ENCODE measurements at regions not wholly inside any gene's neighbourhood (a gene's known extent, or its start where the extent isn't known, plus 50 kb on each side); places are given as distances from the start of the nearest gene placed in this dataset.

DNA sequence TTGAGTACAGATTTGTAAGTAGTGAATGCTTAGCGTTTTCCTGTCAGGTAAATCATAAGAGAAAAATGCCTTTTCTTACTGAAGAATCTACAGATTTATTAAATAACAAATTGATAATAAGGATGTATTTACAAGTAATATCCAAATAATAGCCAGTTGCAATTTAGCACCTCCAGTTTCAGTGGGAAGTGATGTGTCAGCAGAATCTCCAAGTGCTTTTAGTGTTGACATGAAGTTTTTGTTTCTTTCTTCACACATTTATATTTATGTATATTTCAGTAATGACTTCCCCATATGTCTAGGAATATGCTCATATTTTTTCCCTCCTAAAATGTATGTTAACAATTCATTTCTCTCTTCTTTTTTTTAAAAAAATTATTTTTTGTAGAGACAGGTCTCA is 229.9 kb upstream of the GRIN3A start:
- Histone ChIP-seq H3K4me1 (ENCODE audit: low read length) (no peaks in the 10 kb centered on the region), H3K27me3 (replicated peaks; ENCODE audit: insufficient read depth, low read length) (no peaks in the 10 kb centered on the region), H3K4me3 (ENCODE audit: low read length) (no peak overlapping the region), H3K9me3 (replicated peaks; ENCODE audit: insufficient read depth, low read length) (no peaks in the 10 kb centered on the region), H4K20me1 (ENCODE audit: insufficient read depth, low read length) (no peaks in the 10 kb centered on the region), H3K79me2 (ENCODE audit: low read length) (no peaks in the 10 kb centered on the region), H3K4me2 (ENCODE audit: low read depth, low read length) (no peak overlapping the region), H2AFZ (ENCODE audit: low read length) (no peak overlapping the region), H3K27ac (ENCODE audit: low read length) (no peak overlapping the region), H3K36me3 (replicated peaks; ENCODE audit: insufficient read depth, low read length) (no peaks in the 10 kb centered on the region; the same call in 1 of the 2 replicates), H3K9me2 (replicated peaks; ENCODE audit: insufficient read depth, low read length) (no peaks in the 10 kb centered on the region), H3K9ac (ENCODE audit: low read length) (no peak overlapping the region), H3F3A (ENCODE audit: insufficient read depth, low read length) (no peaks in the 10 kb centered on the region)
- no peak for DNase-seq
- TF ChIP-seq EZH2phosphoT487 (IDR thresholded peaks at IDR 0.05; ENCODE audit: low read length) (no peak), EZH2 (optimal IDR thresholded peaks at IDR 0.05; ENCODE audit: low read depth, low read length) (no peak)
- TF ChIP-seq, protein P1, sequence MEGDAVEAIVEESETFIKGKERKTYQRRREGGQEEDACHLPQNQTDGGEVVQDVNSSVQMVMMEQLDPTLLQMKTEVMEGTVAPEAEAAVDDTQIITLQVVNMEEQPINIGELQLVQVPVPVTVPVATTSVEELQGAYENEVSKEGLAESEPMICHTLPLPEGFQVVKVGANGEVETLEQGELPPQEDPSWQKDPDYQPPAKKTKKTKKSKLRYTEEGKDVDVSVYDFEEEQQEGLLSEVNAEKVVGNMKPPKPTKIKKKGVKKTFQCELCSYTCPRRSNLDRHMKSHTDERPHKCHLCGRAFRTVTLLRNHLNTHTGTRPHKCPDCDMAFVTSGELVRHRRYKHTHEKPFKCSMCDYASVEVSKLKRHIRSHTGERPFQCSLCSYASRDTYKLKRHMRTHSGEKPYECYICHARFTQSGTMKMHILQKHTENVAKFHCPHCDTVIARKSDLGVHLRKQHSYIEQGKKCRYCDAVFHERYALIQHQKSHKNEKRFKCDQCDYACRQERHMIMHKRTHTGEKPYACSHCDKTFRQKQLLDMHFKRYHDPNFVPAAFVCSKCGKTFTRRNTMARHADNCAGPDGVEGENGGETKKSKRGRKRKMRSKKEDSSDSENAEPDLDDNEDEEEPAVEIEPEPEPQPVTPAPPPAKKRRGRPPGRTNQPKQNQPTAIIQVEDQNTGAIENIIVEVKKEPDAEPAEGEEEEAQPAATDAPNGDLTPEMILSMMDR (IDR thresholded peaks at IDR 0.05; ENCODE audit: low read length), result no peak

DNA sequence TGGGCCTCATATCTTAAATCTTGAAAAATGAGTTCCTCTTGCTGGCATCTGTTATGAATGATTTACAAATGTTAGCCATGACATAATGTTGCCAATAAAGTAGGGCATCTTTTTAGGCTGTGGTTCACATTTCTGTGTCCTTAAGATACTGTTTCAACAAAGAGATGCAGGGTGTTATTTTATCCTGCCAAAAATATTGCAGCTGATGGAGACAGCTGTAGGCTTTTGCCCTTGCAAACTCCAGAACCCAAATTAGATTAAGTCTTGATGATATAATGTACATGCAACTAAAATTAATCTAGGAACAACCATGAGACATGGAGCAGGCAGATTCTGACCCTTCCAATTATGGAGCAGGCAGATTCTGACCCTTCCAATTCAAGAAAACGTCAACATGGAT is 228.2 kb upstream of the GRIN3A start:
- no peak for TF ChIP-seq EZH2 (optimal IDR thresholded peaks at IDR 0.05; ENCODE audit: low read depth, low read length)
- TF ChIP-seq EZH2phosphoT487 (IDR thresholded peaks at IDR 0.05; ENCODE audit: low read length), result no peak
- TF ChIP-seq, protein P1 (IDR thresholded peaks at IDR 0.05; ENCODE audit: low read length), result no peak
- Histone ChIP-seq H3K9ac (ENCODE audit: low read length) (no peak overlapping the region), H3K9me3 (replicated peaks; ENCODE audit: insufficient read depth, low read length) (no peaks in the 10 kb centered on the region), H2AFZ (ENCODE audit: low read length) (no peak overlapping the region), H3K27ac (ENCODE audit: low read length) (no peak overlapping the region), H3K4me3 (ENCODE audit: low read length) (no peak overlapping the region), H3F3A (ENCODE audit: insufficient read depth, low read length) (no peaks in the 10 kb centered on the region), H3K36me3 (replicated peaks; ENCODE audit: insufficient read depth, low read length) (no peaks in the 10 kb centered on the region; the same call in 1 of the 2 replicates), H3K9me2 (replicated peaks; ENCODE audit: insufficient read depth, low read length) (no peaks in the 10 kb centered on the region), H3K79me2 (ENCODE audit: low read length) (no peaks in the 10 kb centered on the region), H3K4me2 (ENCODE audit: low read depth, low read length) (no peak overlapping the region), H3K4me1 (ENCODE audit: low read length) (no peaks in the 10 kb centered on the region), H4K20me1 (ENCODE audit: insufficient read depth, low read length) (no peaks in the 10 kb centered on the region), H3K27me3 (replicated peaks; ENCODE audit: insufficient read depth, low read length) (no peaks in the 10 kb centered on the region)
- DNase-seq, result no peak

DNA sequence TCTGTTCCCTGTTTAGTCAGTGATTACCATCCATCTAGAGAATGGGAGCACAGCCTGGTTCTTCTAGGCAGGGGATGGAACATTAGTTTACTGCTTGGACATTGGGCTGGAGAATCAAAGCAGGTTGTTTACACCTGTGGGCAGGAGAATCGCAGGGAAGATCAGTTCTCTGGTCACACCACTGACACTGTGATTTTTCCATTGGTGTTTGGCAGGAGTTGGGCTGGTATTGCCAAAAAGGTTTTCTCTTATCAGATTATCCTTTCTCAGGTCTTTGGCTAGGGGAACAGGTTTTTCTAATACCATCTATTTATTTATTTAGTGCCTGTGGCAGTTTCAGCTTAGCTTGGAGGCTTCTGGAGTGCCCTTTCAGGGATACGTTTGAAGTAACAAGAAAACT is 219.3 kb upstream of the GRIN3A start:
- Histone ChIP-seq H3K9ac (ENCODE audit: low read length) (no peak overlapping the region), H3K9me3 (replicated peaks; ENCODE audit: insufficient read depth, low read length) (no peaks in the 10 kb centered on the region), H3K4me1 (ENCODE audit: low read length) (no peaks in the 10 kb centered on the region), H3K36me3 (replicated peaks; ENCODE audit: insufficient read depth, low read length) (no peaks in the 10 kb centered on the region), H3K4me2 (ENCODE audit: low read depth, low read length) (no peak overlapping the region), H4K20me1 (ENCODE audit: insufficient read depth, low read length) (no peaks in the 10 kb centered on the region), H3K4me3 (ENCODE audit: low read length) (no peak overlapping the region), H3K79me2 (ENCODE audit: low read length) (no peaks in the 10 kb centered on the region), H3K9me2 (replicated peaks; ENCODE audit: insufficient read depth, low read length) (no peaks in the 10 kb centered on the region), H2AFZ (ENCODE audit: low read length) (no peak overlapping the region), H3K27me3 (replicated peaks; ENCODE audit: insufficient read depth, low read length) (no peaks in the 10 kb centered on the region), H3F3A (ENCODE audit: insufficient read depth, low read length) (no peaks in the 10 kb centered on the region), H3K27ac (ENCODE audit: low read length) (no peak overlapping the region)
- DNase-seq, result no peak
- TF ChIP-seq EZH2phosphoT487 (IDR thresholded peaks at IDR 0.05; ENCODE audit: low read length) (no peak), EZH2 (optimal IDR thresholded peaks at IDR 0.05; ENCODE audit: low read depth, low read length) (no peak)
- TF ChIP-seq, protein P1 (IDR thresholded peaks at IDR 0.05; ENCODE audit: low read length), result no peak
